Activated naive CD8-positive, alpha-beta T cell treated with anti-CD3 and anti-CD28 coated beads for 36 hours (primary cell): ENCODE measurements at regions not wholly inside any gene's neighbourhood (a gene's known extent, or its start where the extent isn't known, plus 50 kb on each side); places are given as distances from the start of the nearest gene placed in this dataset.

ENCODE experiments used
- DNase-seq: peaks from one replicate; pipeline ENCODE4 v3.0.0; 2021
- H3K27ac Mint-ChIP-seq: one replicate; pipeline ENCODE4 v1.8.0; 2022; ENCODE audit warnings: mild to moderate bottlenecking, moderate library complexity, mixed read lengths
- H3K27me3 Mint-ChIP-seq: one replicate; pipeline ENCODE4 v1.8.0; 2022; ENCODE audit warnings: mild to moderate bottlenecking, mixed read lengths
- H3K36me3 Mint-ChIP-seq: one replicate; pipeline ENCODE4 v1.8.0; 2021; ENCODE audit warnings: mild to moderate bottlenecking, mixed read lengths
- H3K4me1 Mint-ChIP-seq: one replicate; pipeline ENCODE4 v1.8.0; 2021; ENCODE audit warnings: mixed read lengths
- H3K4me3 Mint-ChIP-seq: one replicate; pipeline ENCODE4 v1.8.0; 2022; ENCODE audit warnings: mild to moderate bottlenecking, moderate library complexity, mixed read lengths
- H3K9me3 Mint-ChIP-seq: one replicate; pipeline ENCODE4 v1.8.0; 2022; ENCODE audit warnings: mixed read lengths

DNA sequence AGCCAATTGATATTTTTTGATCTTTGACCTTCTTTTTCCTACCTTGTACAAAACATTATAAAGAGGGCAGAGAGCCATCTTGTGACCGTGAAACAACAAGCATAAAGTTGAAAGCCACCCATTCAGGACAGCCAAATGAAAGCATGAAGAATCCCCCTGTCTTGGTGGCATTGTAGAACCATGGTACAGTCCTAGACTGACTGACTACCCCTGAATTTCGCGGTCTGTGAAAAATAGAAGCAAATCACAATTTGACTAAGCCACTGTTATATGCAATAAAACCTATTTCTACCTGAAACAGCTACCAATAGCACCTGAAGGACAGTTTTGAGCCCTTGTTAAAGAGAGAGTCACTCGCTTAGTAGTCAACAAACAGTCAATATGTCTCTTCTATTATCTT is 527.4 kb downstream of the MID1IP1 start:
- no peak overlapping the region for H3K4me3 Mint-ChIP-seq
- H3K4me1 Mint-ChIP-seq, result peaks cover 48% of the 10 kb centered on the region
- no peaks in the 10 kb centered on the region for H3K27me3 Mint-ChIP-seq
- peak overlapping the region; percentile 94 for H3K27ac Mint-ChIP-seq
- no peak for DNase-seq
- peaks cover 27% of the 10 kb centered on the region for H3K9me3 Mint-ChIP-seq
- H3K36me3 Mint-ChIP-seq, result peaks cover 56% of the 10 kb centered on the region

DNA sequence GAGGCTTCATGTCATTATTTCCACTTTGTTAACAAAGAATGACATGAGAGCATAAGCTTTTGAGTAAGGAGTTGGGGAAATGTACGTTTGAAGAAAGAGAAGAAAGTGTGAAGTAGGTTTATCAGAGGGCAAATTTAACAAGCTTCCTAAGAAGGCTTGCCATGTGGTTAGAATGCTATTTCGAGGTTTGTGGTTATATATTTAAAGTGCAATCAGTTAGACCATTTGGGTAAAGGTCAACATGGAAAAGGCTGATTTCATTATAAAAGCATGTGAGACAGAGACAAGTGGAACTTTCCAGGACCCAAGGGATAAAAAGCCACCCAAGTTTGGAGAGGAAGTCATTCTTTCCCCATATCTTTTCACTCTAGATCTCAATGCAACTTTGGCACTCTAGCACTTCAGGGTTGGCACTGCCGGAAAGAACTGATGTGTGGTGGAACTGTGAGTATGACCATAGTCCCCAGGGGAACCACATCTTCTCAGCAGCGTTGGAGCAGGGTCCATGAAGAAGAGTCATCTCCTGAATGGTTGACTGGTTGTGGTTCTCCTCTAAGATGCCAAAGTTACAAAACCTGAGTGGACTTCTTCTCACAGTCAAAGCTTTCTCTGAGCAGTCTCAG is 529.9 kb downstream of the MID1IP1 start:
- DNase-seq, result peak; percentile 35
- Mint-ChIP-seq H3K27ac (peak overlapping the region; percentile 94), H3K4me3 (peak overlapping the region; percentile 18)

DNA sequence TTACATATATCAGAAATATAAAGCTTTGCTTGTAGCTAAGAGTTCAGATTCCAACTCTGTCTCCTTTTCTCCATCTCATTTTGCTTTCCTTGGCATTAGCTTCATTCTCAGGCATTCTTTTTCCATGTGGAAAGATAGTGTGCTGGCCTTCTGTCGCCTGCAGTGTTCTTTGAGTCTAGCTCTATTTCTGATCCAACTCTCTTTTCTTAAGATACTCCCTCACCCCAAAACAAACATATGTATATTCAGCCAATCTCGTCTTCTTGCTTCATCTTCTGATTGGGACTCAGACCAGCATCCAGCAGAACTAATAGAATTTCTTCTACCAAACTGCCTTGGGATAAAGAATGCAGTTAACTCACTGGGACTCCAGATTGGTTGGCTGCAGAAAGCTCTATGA is 532.2 kb downstream of the MID1IP1 start:
- DNase-seq, result no peak
- Mint-ChIP-seq H3K27me3 (no peaks in the 10 kb centered on the region), H3K9me3 (peaks cover 15% of the 10 kb centered on the region), H3K36me3 (peaks cover 37% of the 10 kb centered on the region), H3K4me1 (peaks cover 56% of the 10 kb centered on the region), H3K4me3 (no peak overlapping the region), H3K27ac (peak overlapping the region; percentile 17)

More for the DNA sequence above, 529.9 kb downstream of the MID1IP1 start:
- H3K9me3 Mint-ChIP-seq, result peaks cover 25% of the 10 kb centered on the region
- H3K4me1 Mint-ChIP-seq, result peaks cover 61% of the 10 kb centered on the region
- no peaks in the 10 kb centered on the region for H3K27me3 Mint-ChIP-seq
- peaks cover 50% of the 10 kb centered on the region for H3K36me3 Mint-ChIP-seq

DNA sequence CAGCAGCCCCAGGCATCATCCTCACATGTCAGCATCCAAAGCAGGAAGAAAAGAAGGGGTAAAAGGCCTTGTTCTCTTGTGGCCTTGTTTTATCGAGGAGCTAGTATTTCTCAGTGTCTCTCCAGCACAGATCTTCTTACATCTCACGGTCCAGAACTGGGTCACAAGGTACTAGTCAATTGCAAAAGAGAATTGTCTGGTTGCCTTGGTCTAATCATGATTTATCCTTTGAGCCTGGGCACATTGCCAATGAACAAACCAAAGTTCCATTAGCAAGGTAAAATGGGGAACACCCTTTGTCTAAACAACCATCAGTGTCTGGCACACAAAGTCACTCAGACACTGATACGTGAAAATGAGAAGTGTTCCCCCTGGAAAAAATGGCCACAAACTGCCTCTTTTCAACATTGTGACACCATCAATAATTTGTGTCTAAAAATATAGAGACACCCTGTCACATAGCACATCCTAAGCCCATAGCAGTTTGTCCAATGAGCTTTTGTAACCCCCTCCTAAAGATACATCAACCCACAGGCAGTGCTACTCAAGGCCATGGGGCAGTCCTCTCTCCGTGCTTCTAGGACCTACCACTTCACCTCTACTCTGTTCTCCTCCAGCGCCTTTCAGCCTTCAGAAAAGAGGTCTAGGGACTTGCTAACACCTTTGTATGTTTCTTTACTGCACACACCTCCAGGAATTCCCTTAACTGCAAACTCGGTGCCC is 534.4 kb downstream of the MID1IP1 start:
- Mint-ChIP-seq H3K27ac (peak overlapping the region; percentile 90), H3K36me3 (peaks cover 19% of the 10 kb centered on the region), H3K4me1 (peaks cover 43% of the 10 kb centered on the region), H3K9me3 (peaks cover 5% of the 10 kb centered on the region), H3K27me3 (no peaks in the 10 kb centered on the region), H3K4me3 (no peak overlapping the region)
- no peak for DNase-seq

DNA sequence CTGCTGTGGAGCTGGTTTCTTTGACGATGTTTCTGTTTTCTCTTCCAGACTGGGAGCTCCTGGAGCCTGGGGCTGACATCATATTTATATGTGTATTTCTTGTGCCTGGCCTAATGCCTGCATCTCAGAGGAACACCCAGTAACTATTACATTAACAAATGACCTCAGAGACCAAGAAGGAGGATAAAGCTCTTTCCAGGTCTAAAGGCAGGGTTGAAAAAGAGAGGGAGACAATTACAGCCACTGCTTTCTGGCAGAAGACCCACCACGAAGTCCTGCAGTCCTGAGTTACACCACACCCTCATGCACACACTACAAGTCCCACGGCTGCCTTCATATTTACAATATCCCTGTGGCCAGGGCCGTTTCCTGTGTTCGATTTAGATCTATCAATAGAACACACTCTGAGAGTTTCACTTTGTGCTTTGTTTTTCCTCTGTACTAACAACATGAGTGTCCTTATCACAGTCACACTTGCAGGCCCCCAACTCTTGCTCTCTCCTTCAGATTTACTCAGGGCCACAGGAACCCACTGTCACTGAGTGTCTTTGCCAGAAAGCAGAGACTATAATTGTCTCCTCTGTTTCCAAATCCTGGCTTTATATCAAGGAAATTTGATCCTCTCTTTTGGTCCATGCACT is 535.5 kb downstream of the MID1IP1 start:
- Mint-ChIP-seq H3K4me3 (peak overlapping the region; percentile 25), H3K4me1 (peaks cover 36% of the 10 kb centered on the region), H3K27ac (peak overlapping the region; percentile 90), H3K36me3 (peaks cover 15% of the 10 kb centered on the region), H3K27me3 (no peaks in the 10 kb centered on the region), H3K9me3 (peaks cover 5% of the 10 kb centered on the region)
- DNase-seq, result peak; percentile 14

DNA sequence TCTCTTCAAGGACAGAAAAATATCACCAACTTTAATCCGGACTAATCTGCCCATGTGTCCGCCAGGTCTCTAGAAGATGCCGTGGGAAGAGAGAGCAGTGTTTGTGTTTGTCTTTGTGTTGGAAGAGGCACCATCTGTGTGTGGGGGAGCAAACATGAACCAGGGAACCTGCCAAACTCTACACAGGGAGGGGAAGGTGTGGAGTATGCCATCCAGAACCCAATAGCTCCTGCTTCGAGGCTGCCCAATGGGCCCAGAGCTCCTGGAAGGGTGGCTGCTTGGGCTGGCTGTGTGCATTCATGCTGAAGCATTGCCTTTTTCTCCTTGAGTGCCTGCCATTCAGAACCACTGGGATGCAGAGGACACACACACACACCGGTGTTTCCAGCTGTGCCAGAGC is 536.2 kb downstream of the MID1IP1 start:
- H3K9me3 Mint-ChIP-seq, result peaks cover 3% of the 10 kb centered on the region
- H3K27ac Mint-ChIP-seq, result peak overlapping the region; percentile 90
- H3K4me1 Mint-ChIP-seq, result peaks cover 33% of the 10 kb centered on the region
- no peak for DNase-seq
- peaks cover 11% of the 10 kb centered on the region for H3K36me3 Mint-ChIP-seq
- H3K27me3 Mint-ChIP-seq, result no peaks in the 10 kb centered on the region
- H3K4me3 Mint-ChIP-seq, result no peak overlapping the region

DNA sequence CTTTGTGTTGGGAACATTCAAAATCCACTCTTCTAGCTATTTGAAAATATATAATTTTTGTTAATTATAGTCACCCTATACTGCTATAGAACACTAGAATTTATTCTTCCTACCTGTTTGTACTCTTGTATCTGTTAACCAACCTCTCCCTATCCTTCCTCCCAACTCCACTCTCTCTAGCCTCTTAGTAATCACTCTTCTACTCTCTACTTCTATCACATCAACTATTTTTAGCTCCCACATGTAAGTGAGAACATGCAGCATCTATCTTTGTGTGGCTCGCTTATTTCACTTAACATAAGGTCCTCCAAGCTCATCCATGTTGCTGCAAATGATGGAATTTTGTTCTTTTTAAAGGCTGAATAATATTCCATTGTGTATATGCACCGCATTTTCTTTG is 537.3 kb downstream of the MID1IP1 start:
- Mint-ChIP-seq H3K27me3 (no peaks in the 10 kb centered on the region), H3K4me3 (no peak overlapping the region), H3K27ac (no peak overlapping the region), H3K4me1 (peaks cover 33% of the 10 kb centered on the region), H3K9me3 (no peaks in the 10 kb centered on the region), H3K36me3 (peaks cover 6% of the 10 kb centered on the region)
- no peak for DNase-seq

DNA sequence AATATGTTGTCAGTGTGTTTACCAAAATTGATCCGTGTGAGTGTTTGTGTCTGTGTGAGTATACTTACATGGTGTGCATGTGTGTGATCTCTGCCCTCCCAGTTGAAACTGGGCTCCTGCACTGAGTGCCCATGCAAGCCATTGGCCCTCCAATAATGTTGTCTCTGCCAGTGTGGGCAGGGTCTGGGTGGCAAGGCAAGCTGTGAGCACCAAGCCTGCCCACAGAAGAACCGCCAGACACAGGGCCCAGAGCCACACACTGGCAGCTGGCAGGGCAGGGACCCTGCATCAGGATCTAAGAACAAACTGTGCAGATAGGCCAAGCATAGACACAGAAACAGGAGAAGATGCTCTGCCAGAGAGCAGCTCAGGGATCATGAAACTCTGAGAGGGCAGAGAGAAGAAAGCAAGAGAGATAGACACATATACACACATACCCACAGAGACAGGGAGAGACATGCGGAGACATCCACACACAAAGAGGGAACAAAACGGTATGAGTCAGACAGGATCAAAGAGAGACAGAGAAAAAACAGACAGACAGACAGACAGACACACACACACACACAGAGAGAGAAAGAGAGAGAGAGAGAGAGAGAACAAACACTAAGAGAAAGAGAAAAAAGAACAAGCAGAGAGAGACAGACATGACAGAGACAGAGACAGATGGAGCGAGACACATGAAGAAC is 555.0 kb downstream of the MID1IP1 start:
- DNase-seq, result no peak
- H3K27ac Mint-ChIP-seq, result peak overlapping the region; percentile 4
- peaks cover 1% of the 10 kb centered on the region for H3K36me3 Mint-ChIP-seq
- no peak overlapping the region for H3K4me3 Mint-ChIP-seq
- H3K9me3 Mint-ChIP-seq, result no peaks in the 10 kb centered on the region
- no peaks in the 10 kb centered on the region for H3K27me3 Mint-ChIP-seq
- H3K4me1 Mint-ChIP-seq, result peaks cover 12% of the 10 kb centered on the region

DNA sequence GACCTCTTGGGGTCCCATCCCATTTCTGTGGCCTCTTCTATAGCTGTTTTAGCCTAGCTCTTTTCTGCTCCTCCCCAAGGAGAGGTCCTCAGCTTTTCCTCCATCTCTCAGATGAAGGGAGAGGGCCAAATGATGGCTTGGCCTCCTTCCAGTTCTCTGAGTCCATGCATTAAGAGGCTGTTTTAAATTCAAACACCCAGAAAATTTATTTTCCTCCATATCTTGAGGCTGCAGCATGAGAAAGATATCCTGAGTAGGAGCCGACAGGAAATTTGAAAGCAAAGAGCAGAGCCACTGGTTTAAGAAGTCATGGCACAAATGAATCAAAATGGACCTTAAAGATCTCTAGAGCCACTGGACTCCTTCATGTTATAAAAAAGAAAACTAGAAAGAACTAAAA is 558.8 kb downstream of the MID1IP1 start:
- no peaks in the 10 kb centered on the region for H3K27me3 Mint-ChIP-seq
- H3K27ac Mint-ChIP-seq, result no peak overlapping the region
- DNase-seq, result no peak
- H3K9me3 Mint-ChIP-seq, result no peaks in the 10 kb centered on the region
- no peaks in the 10 kb centered on the region for H3K36me3 Mint-ChIP-seq
- H3K4me3 Mint-ChIP-seq, result no peak overlapping the region
- H3K4me1 Mint-ChIP-seq, result peaks cover 12% of the 10 kb centered on the region

DNA sequence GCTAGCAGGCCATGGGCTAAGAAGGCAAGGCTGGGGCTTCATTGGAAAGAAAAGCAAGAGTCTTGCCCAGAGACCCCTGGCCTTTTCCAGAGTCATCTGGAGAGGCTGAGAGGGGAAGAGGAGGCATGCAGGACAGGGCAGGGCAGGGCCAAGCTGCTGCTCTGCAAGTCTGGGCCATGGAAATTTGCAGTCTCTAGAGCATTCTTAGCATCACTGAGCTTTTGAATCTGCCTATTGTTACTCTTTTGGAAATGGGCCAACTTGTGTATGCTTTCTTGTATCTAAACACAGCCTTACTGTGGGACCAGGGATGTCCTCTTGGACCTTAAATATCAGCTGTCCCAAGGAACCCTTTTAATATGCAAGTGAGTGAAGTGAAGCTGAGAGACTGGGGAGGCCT is 560.5 kb downstream of the MID1IP1 start:
- peaks cover 9% of the 10 kb centered on the region for H3K4me1 Mint-ChIP-seq
- no peak overlapping the region for H3K27ac Mint-ChIP-seq
- no peaks in the 10 kb centered on the region for H3K36me3 Mint-ChIP-seq
- H3K4me3 Mint-ChIP-seq, result no peak overlapping the region
- no peak for DNase-seq
- H3K9me3 Mint-ChIP-seq, result no peaks in the 10 kb centered on the region
- H3K27me3 Mint-ChIP-seq, result no peaks in the 10 kb centered on the region

DNA sequence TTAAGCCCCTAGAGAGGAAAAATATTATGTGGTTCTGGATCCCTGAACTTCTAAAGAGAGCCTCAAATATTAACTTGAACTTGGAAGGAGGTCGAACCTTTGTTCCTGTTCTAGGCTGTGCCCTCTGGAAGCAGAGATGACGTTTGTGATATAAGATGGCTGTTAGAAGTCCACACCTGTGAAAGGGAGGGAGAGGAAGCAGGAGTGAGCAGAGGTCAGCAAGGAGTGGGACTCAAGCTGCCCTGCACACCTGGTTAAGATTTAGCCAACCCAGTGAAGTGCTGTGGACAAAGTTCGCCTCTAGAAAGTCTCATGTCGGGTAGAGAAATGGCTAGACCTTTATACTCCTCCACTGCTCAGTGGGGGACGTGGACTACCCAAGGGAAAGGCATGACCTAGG is 566.2 kb downstream of the MID1IP1 start:
- DNase-seq, result no peak
- no peaks in the 10 kb centered on the region for H3K36me3 Mint-ChIP-seq
- no peaks in the 10 kb centered on the region for H3K27me3 Mint-ChIP-seq
- no peak overlapping the region for H3K4me3 Mint-ChIP-seq
- peaks cover 4% of the 10 kb centered on the region for H3K4me1 Mint-ChIP-seq
- no peak overlapping the region for H3K27ac Mint-ChIP-seq
- H3K9me3 Mint-ChIP-seq, result no peaks in the 10 kb centered on the region

DNA sequence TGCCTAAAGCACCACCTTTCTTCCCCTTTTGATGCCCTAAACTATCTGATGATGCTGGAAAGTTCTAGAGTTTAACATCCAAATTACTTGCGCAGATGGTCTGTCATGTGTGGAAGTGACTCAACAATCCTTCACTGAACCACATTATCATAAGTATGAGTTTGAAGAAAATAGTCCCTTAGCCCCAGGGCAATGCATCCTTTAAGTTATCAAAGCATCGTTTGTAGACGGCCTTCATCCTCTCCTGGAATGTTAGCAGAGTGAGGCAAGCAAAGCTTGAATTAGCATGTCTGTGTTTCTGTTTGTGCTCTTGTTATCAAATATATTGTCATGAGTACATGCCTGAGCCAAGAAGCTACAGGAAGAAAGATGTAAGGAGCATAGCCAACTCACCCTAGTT is 570.9 kb downstream of the MID1IP1 start:
- Mint-ChIP-seq H3K4me1 (no peaks in the 10 kb centered on the region), H3K4me3 (no peak overlapping the region), H3K9me3 (no peaks in the 10 kb centered on the region), H3K27ac (no peak overlapping the region), H3K27me3 (no peaks in the 10 kb centered on the region), H3K36me3 (no peaks in the 10 kb centered on the region)
- DNase-seq, result no peak

DNA sequence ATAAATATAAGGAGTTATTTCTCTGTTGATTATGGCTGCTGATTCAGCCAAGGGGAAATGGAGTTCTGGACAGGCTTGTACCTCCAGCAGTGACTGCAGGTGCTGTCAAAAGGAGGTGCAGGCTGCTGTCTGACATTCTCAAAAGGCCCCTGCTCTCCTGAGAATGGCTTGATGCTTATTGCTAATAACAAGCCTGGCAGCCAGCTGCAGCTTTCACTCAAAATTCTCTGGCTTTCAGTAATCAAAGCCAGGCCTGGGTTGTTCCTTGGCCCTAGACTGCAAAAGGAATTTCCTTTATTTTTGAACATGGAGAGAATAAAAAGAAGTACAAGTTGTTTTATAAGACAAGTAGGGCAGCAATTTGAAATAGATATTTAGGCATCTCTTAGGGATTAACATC is 575.9 kb downstream of the MID1IP1 start:
- Mint-ChIP-seq H3K27ac (no peak overlapping the region), H3K27me3 (no peaks in the 10 kb centered on the region), H3K4me1 (peaks cover 4% of the 10 kb centered on the region), H3K36me3 (peaks cover 3% of the 10 kb centered on the region), H3K4me3 (no peak overlapping the region), H3K9me3 (no peaks in the 10 kb centered on the region)
- no peak for DNase-seq

DNA sequence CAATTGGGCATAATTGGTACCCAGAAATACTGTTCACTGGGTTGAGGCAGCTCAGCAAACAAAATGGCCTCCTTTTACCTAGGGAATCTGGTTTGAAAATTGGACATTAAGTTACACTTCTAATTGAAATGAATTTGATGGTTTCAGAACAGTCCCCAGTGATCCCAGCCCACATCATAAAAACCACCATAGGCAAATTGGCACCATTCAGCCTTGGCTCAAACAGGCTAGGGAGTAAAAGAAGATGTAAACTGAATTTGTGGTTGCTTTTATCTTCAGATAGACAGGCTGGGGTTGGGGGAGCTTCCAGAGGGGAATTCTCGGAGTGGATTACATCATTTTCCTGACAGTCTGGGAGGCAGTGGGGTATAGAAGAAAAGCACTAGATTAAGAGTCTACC is 576.5 kb downstream of the MID1IP1 start:
- H3K9me3 Mint-ChIP-seq, result no peaks in the 10 kb centered on the region
- peaks cover 4% of the 10 kb centered on the region for H3K4me1 Mint-ChIP-seq
- DNase-seq, result no peak
- peaks cover 3% of the 10 kb centered on the region for H3K36me3 Mint-ChIP-seq
- H3K27me3 Mint-ChIP-seq, result no peaks in the 10 kb centered on the region
- no peak overlapping the region for H3K27ac Mint-ChIP-seq
- H3K4me3 Mint-ChIP-seq, result no peak overlapping the region

DNA sequence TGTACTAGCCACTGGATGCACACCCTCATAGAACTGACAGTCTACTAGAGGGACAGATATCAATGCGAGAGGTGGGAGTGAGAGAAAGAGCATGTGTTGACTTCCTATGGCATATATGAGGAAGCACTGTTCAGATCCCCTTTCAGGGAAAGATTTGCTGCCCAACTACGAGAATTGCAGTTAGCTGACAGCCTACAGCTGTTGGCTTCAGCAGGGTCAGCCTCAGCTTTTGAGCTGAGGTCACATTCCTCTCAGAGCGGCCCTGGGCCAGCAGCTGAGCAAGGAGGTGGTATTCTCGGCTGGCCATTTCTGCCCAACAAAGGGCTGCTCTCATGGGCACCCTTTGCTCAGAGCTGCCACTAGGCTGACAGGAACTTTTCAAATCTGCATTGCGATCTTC is 580.2 kb downstream of the MID1IP1 start:
- peaks cover 3% of the 10 kb centered on the region for H3K36me3 Mint-ChIP-seq
- no peak overlapping the region for H3K4me3 Mint-ChIP-seq
- no peaks in the 10 kb centered on the region for H3K9me3 Mint-ChIP-seq
- no peaks in the 10 kb centered on the region for H3K27me3 Mint-ChIP-seq
- H3K27ac Mint-ChIP-seq, result no peak overlapping the region
- peaks cover 5% of the 10 kb centered on the region for H3K4me1 Mint-ChIP-seq
- no peak for DNase-seq
